ENCODE measurements at regions not wholly inside any gene's neighbourhood (a gene's known extent, or its start where the extent isn't known, plus 50 kb on each side); places are given as distances from the start of the nearest gene placed in this dataset.

GRCh38 chr3:64961301-64961700 is 273.5 kb upstream of the ADAMTS9 start:
- TF ChIP-seq CTCF (IDR thresholded peaks at IDR 0.05) (no peak), ZFX (IDR thresholded peaks at IDR 0.05; ENCODE audit: borderline replicate concordance) (no peak)
